ENCODE measurements at regions not wholly inside any gene's neighbourhood (a gene's known extent, or its start where the extent isn't known, plus 50 kb on each side); places are given as distances from the start of the nearest gene placed in this dataset.

DNA sequence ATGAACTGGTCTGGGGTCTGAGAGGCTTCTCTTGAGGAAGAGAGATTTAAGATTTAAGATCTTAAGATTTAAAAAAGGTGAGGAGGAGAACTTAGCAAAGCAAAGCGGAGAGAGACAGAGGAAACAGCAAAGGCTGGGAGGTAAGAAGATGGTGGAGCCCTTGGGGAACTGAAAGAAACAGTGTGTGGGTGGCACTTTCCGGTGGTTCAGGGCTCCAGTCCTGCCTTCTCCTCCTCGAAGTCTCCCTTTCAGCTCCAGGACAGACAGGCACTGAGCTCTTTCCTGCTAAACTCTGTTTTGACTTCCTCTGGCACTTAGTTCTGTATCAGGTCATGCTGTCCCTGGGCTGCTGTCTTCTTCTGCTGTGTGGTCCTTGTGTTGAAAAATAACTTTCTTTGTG, 298.7 kb upstream of the SRRM4 start:
- TF ChIP-seq, protein P1, sequence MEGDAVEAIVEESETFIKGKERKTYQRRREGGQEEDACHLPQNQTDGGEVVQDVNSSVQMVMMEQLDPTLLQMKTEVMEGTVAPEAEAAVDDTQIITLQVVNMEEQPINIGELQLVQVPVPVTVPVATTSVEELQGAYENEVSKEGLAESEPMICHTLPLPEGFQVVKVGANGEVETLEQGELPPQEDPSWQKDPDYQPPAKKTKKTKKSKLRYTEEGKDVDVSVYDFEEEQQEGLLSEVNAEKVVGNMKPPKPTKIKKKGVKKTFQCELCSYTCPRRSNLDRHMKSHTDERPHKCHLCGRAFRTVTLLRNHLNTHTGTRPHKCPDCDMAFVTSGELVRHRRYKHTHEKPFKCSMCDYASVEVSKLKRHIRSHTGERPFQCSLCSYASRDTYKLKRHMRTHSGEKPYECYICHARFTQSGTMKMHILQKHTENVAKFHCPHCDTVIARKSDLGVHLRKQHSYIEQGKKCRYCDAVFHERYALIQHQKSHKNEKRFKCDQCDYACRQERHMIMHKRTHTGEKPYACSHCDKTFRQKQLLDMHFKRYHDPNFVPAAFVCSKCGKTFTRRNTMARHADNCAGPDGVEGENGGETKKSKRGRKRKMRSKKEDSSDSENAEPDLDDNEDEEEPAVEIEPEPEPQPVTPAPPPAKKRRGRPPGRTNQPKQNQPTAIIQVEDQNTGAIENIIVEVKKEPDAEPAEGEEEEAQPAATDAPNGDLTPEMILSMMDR (IDR thresholded peaks at IDR 0.05), result no peak
- no peak for TF ChIP-seq POLR2A (IDR thresholded peaks at IDR 0.05)
